Upper lobe of right lung (tissue), 1 donor: ENCODE measurements at regions not wholly inside any gene's neighbourhood (a gene's known extent, or its start where the extent isn't known, plus 50 kb on each side); places are given as distances from the start of the nearest gene placed in this dataset.

Experiments
- ATAC-seq: fragments of 200-7000 bp; cut with Tn5 transposase; one replicate; pipeline ENCODE4 v1.9.1; 2020; ENCODE audit warnings: mild to moderate bottlenecking, moderate library complexity
- DNase-seq: peaks from one replicate; pipeline ENCODE4 v3.0.0-alpha.2; 2020
- H3K27ac ChIP-seq: fragments of 200-600 bp; one replicate; pipeline ENCODE4 v1.8.0; 2022
- H3K27me3 ChIP-seq: fragments of 200-600 bp; one replicate; pipeline ENCODE4 v1.8.0; 2022; ENCODE audit warnings: mild to moderate bottlenecking
- H3K36me3 ChIP-seq: fragments of 200-600 bp; one replicate; pipeline ENCODE4 v1.8.0; 2022
- H3K4me1 ChIP-seq: fragments of 200-600 bp; one replicate; pipeline ENCODE4 v1.8.0; 2022
- H3K4me3 ChIP-seq: fragments of 200-600 bp; one replicate; pipeline ENCODE4 v1.8.0; 2022; ENCODE audit warnings: mild to moderate bottlenecking
- H3K9me3 ChIP-seq: fragments of 200-600 bp; one replicate; pipeline ENCODE4 v1.8.0; 2022
- CTCF ChIP-seq: fragments of 200-600 bp; IDR thresholded peaks from one replicate; pipeline ENCODE4 v1.8.0; 2022; ENCODE audit warnings: antibody characterized with exemption
- intact Hi-C: fragments of 100-400 bp; cut with DNase I; formaldehyde crosslinking; loops from one replicate; pipeline ENCODE4 v1.11.0; 2022
- donor health status: DM: no; HTN: yes; CAD: no; lungs with severe emphysema.

GRCh38 chr5:91443761-91444467 is 60.8 kb upstream of the ARRDC3 start:
- DNase-seq: no peak
- intact Hi-C loops: no loop called here

GRCh38 chr5:91443023-91443422 is 59.9 kb upstream of the ARRDC3 start:
- TF ChIP-seq CTCF: no peak
- no peak for ATAC-seq

More at GRCh38 chr5:91443761-91444467, 60.8 kb upstream of the ARRDC3 start:
- H3K4me1 ChIP-seq: no peaks in the 10 kb centered on the region
- no peaks in the 10 kb centered on the region for H3K9me3 ChIP-seq
- H3K36me3 ChIP-seq: no peaks in the 10 kb centered on the region
- H3K27ac ChIP-seq: no peak overlapping the region
- ATAC-seq: no peak
- TF ChIP-seq CTCF: no peak
- H3K27me3 ChIP-seq: no peaks in the 10 kb centered on the region
- H3K4me3 ChIP-seq: no peak overlapping the region

GRCh38 chr5:91441082-91441481 is 58.0 kb upstream of the ARRDC3 start:
- intact Hi-C loops: no loop called here
- no peak for TF ChIP-seq CTCF
- DNase-seq: no peak
- Histone ChIP-seq H3K4me1 (no peaks in the 10 kb centered on the region), H3K27me3 (no peaks in the 10 kb centered on the region), H3K36me3 (no peaks in the 10 kb centered on the region), H3K9me3 (no peaks in the 10 kb centered on the region), H3K27ac (no peak overlapping the region), H3K4me3 (no peak overlapping the region)
- ATAC-seq: no peak

More at GRCh38 chr5:91443023-91443422, 59.9 kb upstream of the ARRDC3 start:
- intact Hi-C loops: no loop called here
- Histone ChIP-seq H3K9me3 (no peaks in the 10 kb centered on the region), H3K36me3 (no peaks in the 10 kb centered on the region), H3K4me3 (no peak overlapping the region), H3K4me1 (no peaks in the 10 kb centered on the region), H3K27ac (no peak overlapping the region), H3K27me3 (no peaks in the 10 kb centered on the region)
- DNase-seq: no peak

- no peak overlapping the region for H3K27ac ChIP-seq
- no peak for ATAC-seq
- H3K36me3 ChIP-seq: no peaks in the 10 kb centered on the region
- no peaks in the 10 kb centered on the region for H3K4me1 ChIP-seq
- no peak for TF ChIP-seq CTCF
- DNase-seq: no peak
- no peaks in the 10 kb centered on the region for H3K27me3 ChIP-seq
- H3K9me3 ChIP-seq: no peaks in the 10 kb centered on the region
- intact Hi-C loops: no loop called here
- H3K4me3 ChIP-seq: no peak overlapping the region
Observed at GRCh38 chr5:91438871-91439270, 55.8 kb upstream of the ARRDC3 start.

- Histone ChIP-seq H3K4me3 (no peak overlapping the region), H3K27ac (no peak overlapping the region), H3K9me3 (no peaks in the 10 kb centered on the region), H3K36me3 (no peaks in the 10 kb centered on the region), H3K4me1 (no peaks in the 10 kb centered on the region), H3K27me3 (no peaks in the 10 kb centered on the region)
- DNase-seq (no peak), ATAC-seq (no peak)
- no peak for TF ChIP-seq CTCF
- intact Hi-C loops: no loop called here
Observed at GRCh38 chr5:91436241-91436640, 53.1 kb upstream of the ARRDC3 start.

- ATAC-seq: peak; percentile 60
- no peak for TF ChIP-seq CTCF
- H3K36me3 ChIP-seq: no peaks in the 10 kb centered on the region
- no peaks in the 10 kb centered on the region for H3K27me3 ChIP-seq
- H3K27ac ChIP-seq: no peak overlapping the region
- no peak overlapping the region for H3K4me3 ChIP-seq
- no peak for DNase-seq
- no peaks in the 10 kb centered on the region for H3K4me1 ChIP-seq
- peaks cover 4% of the 10 kb centered on the region for H3K9me3 ChIP-seq
- intact Hi-C loops: no loop called here
Observed at GRCh38 chr5:91434348-91434747, 51.2 kb upstream of the ARRDC3 start.
